H9 (cell line): ENCODE measurements at regions not wholly inside any gene's neighbourhood (a gene's known extent, or its start where the extent isn't known, plus 50 kb on each side); places are given as distances from the start of the nearest gene placed in this dataset.
"Not testable (repeated sequence)": the region's sequence is repeated elsewhere in the genome, so short reads cannot be mapped to it uniquely, and the experiment has no call there.

Experiments
- DNase-seq: peaks from one replicate; pipeline ENCODE4 v3.0.0-alpha.2; 2017
- H2AFZ ChIP-seq: one replicate; pipeline ENCODE4 v1.6.1; 2013; ENCODE audit warnings: mild to moderate bottlenecking, low read length, control low read depth, moderate library complexity
- H2AK5ac ChIP-seq: 2 replicates; pipeline ENCODE4 v1.6.1; 2013; ENCODE audit warnings: low read length, control low read depth, mixed read lengths; ENCODE audit not compliant: insufficient read length
- H2BK120ac ChIP-seq: one replicate; pipeline ENCODE4 v1.6.1; 2013; ENCODE audit warnings: low read depth, mild to moderate bottlenecking, low read length, control low read depth, inconsistent platforms; ENCODE audit not compliant: poor library complexity, severe bottlenecking
- H2BK12ac ChIP-seq: 2 replicates; pipeline ENCODE4 v1.6.1; 2013; ENCODE audit warnings: low read length, control low read depth, mixed read lengths, low read depth; ENCODE audit not compliant: insufficient read length
- H2BK15ac ChIP-seq: 2 replicates; pipeline ENCODE4 v1.6.1; 2013; ENCODE audit warnings: low read depth, low read length, control low read depth
- H2BK20ac ChIP-seq: one replicate; pipeline ENCODE4 v1.6.1; 2013; ENCODE audit warnings: low read depth, mild to moderate bottlenecking, low read length, control low read depth, inconsistent platforms; ENCODE audit not compliant: poor library complexity, severe bottlenecking
- H2BK5ac ChIP-seq: 2 replicates; pipeline ENCODE4 v1.6.1; 2013; ENCODE audit warnings: low read length, control low read depth, mixed read lengths; ENCODE audit not compliant: insufficient read length
- H3K14ac ChIP-seq: 2 replicates; pipeline ENCODE4 v1.6.1; 2013; ENCODE audit warnings: low read length, control low read depth; ENCODE audit not compliant: insufficient read depth
- H3K18ac ChIP-seq: 2 replicates; pipeline ENCODE4 v1.6.1; 2013; ENCODE audit warnings: low read depth, mild to moderate bottlenecking, mixed read lengths, low read length, control low read depth; ENCODE audit not compliant: insufficient read length
- H3K23ac ChIP-seq: 2 replicates; pipeline ENCODE4 v1.6.1; 2013; ENCODE audit warnings: low read length, control low read depth, mixed read lengths, low read depth; ENCODE audit not compliant: insufficient read length
- H3K23me2 ChIP-seq: 2 replicates; pipeline ENCODE4 v1.6.1; 2013; ENCODE audit warnings: low read depth, mild to moderate bottlenecking, mixed read lengths, low read length, control low read depth; ENCODE audit not compliant: insufficient read length, poor library complexity, severe bottlenecking
- H3K27ac ChIP-seq: 2 replicates; pipeline ENCODE4 v1.5.1; 2013; ENCODE audit warnings: low read length, control low read depth, mixed read lengths, low read depth; ENCODE audit not compliant: insufficient read length
- H3K27me3 ChIP-seq: 2 replicates; pipeline ENCODE4 v1.6.1; 2013; ENCODE audit warnings: low read length, control low read depth, inconsistent platforms; ENCODE audit not compliant: insufficient read depth
- H3K4ac ChIP-seq: 2 replicates; pipeline ENCODE4 v1.6.1; 2013; ENCODE audit warnings: low read depth, mild to moderate bottlenecking, control low read depth, inconsistent platforms, low read length, moderate library complexity
- H3K4me1 ChIP-seq: 2 replicates; pipeline ENCODE4 v1.6.1; 2013; ENCODE audit warnings: low read length, control low read depth, inconsistent platforms; ENCODE audit not compliant: insufficient read depth
- H3K4me2 ChIP-seq: 2 replicates; pipeline ENCODE4 v1.6.1; 2013; ENCODE audit warnings: low read length, control low read depth, mixed read lengths; ENCODE audit not compliant: insufficient read length, insufficient read depth
- H3K56ac ChIP-seq: 2 replicates; pipeline ENCODE4 v1.6.1; 2013; ENCODE audit warnings: low read depth, mild to moderate bottlenecking, mixed read lengths, low read length, control low read depth; ENCODE audit not compliant: insufficient read length
- H3K79me1 ChIP-seq: 2 replicates; pipeline ENCODE4 v1.6.1; 2013; ENCODE audit warnings: low read depth, mild to moderate bottlenecking, moderate library complexity, low read length, control low read depth, inconsistent platforms; ENCODE audit not compliant: insufficient read depth, poor library complexity, severe bottlenecking
- H3K79me2 ChIP-seq: 2 replicates; pipeline ENCODE4 v1.6.1; 2013; ENCODE audit warnings: low read length, control low read depth, inconsistent platforms; ENCODE audit not compliant: insufficient read depth
- H3K9ac ChIP-seq: 2 replicates; pipeline ENCODE4 v1.6.1; 2013; ENCODE audit warnings: low read length, control low read depth, mixed read lengths; ENCODE audit not compliant: insufficient read length; ENCODE audit errors: extremely low read depth
- H3K9me3 ChIP-seq: one replicate; pipeline ENCODE4 v1.6.1; 2013; ENCODE audit warnings: low read depth, low read length, inconsistent platforms; ENCODE audit not compliant: control insufficient read depth
- H3T11ph ChIP-seq: one replicate; pipeline ENCODE4 v1.6.1; 2013; ENCODE audit warnings: mild to moderate bottlenecking, low read length, control low read depth, inconsistent platforms
- H4K20me1 ChIP-seq: one replicate; pipeline ENCODE4 v1.6.1; 2013; ENCODE audit not compliant: control insufficient read depth, insufficient read length, insufficient read depth
- H4K5ac ChIP-seq: 2 replicates; pipeline ENCODE4 v1.6.1; 2013; ENCODE audit warnings: low read depth, mild to moderate bottlenecking, mixed read lengths, low read length, control low read depth; ENCODE audit not compliant: insufficient read length
- H4K8ac ChIP-seq: replicated peaks from 2 replicates; pipeline ENCODE4 v1.6.1; 2013; ENCODE audit warnings: low read length, control low read depth, mixed read lengths, low read depth; ENCODE audit not compliant: insufficient read length
- H4K91ac ChIP-seq: 2 replicates; pipeline ENCODE4 v1.6.1; 2013; ENCODE audit warnings: low read depth, mild to moderate bottlenecking, moderate library complexity, mixed read lengths, low read length, control low read depth; ENCODE audit not compliant: insufficient read length
- H3K27ac Mint-ChIP-seq, 3 experiments: 2 replicates in 2 of 3; 3 replicates in 1 of 3; pipeline ENCODE4 v1.8.0; 2020 to 2021; ENCODE audit warnings: mixed read lengths in 3 of 3, mild to moderate bottlenecking in 1 of 3, moderate library complexity in 1 of 3
- H3K27me3 Mint-ChIP-seq: 2 replicates; pipeline ENCODE4 v1.8.0; 2021; ENCODE audit warnings: low read depth, mild to moderate bottlenecking, moderate library complexity, mixed read lengths
- H3K36me3 Mint-ChIP-seq, 3 experiments: 2 replicates in 2 of 3; 3 replicates in 1 of 3; pipeline ENCODE4 v1.8.0; 2020 to 2021; ENCODE audit warnings: low read depth in 3 of 3, mixed read lengths in 3 of 3; ENCODE audit not compliant: insufficient read depth in 1 of 3
- H3K4me1 Mint-ChIP-seq, 2 experiments: 2 replicates each; pipeline ENCODE4 v1.8.0; 2020; ENCODE audit warnings: mixed read lengths in 2 of 2
- H3K4me3 Mint-ChIP-seq, 2 experiments: 2 replicates in 1 of 2; 3 replicates in 1 of 2; pipeline ENCODE4 v1.8.0; 2020 to 2021; ENCODE audit warnings: mild to moderate bottlenecking in 2 of 2, mixed read lengths in 2 of 2, moderate library complexity in 1 of 2
- H3K9me3 Mint-ChIP-seq, 2 experiments: 2 replicates in 1 of 2; 3 replicates in 1 of 2; pipeline ENCODE4 v1.8.0; 2020; ENCODE audit warnings: mild to moderate bottlenecking in 2 of 2, mixed read lengths in 2 of 2, moderate library complexity in 1 of 2
- WGBS: extraction: QIAGEN DNeasy Blood & Tissue Kit; methylation state at CpG from one replicate; pipeline ENCODE4 v1.1.7; 2013; ENCODE audit warnings: missing lambda C conversion rate, low lambda C conversion rate, mixed read lengths; ENCODE audit not compliant: insufficient read length; ENCODE audit errors: extremely low coverage; 5-methylcytosine and 5-hydroxymethylcytosine counted together

DNA sequence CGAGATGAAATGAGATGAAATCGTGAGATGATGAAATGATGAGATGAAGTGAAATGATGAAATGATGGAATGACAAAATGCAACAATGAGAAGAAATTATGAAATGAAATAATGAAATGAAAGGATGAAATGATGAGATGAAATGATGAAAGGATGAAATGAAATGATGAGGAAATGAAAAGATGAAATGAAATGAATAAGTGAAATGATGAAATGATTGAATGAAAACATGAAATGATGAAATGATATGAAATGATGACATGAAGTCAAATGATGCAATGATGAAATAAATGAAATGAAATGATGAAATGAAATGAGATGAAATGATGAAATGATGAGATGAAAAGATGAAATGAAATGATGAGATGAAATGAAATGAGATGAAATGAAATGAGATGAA lies 467.7 kb downstream of the FAM72C start:
- not testable (repeated sequence) for H3K4me3 Mint-ChIP-seq, H3K4ac ChIP-seq, H3K4me2 ChIP-seq, H3K18ac ChIP-seq, H3K27me3 ChIP-seq, H3K27ac Mint-ChIP-seq, H3K79me1 ChIP-seq, H3K79me2 ChIP-seq, DNase-seq, H3K9me3 ChIP-seq, H2BK15ac ChIP-seq, H3K23ac ChIP-seq, H3T11ph ChIP-seq, H3K4me1 ChIP-seq, H4K91ac ChIP-seq, H2BK20ac ChIP-seq, H2BK12ac ChIP-seq, H2BK120ac ChIP-seq, H3K56ac ChIP-seq, H3K14ac ChIP-seq, H4K8ac ChIP-seq, H4K20me1 ChIP-seq, H3K27ac ChIP-seq, H3K4me1 Mint-ChIP-seq, H2AFZ ChIP-seq, H4K5ac ChIP-seq, H3K23me2 ChIP-seq, H2AK5ac ChIP-seq, H2BK5ac ChIP-seq, H3K9ac ChIP-seq
- WGBS: no CpG with 5 or more reads among the region's 2 CpGs
- peaks cover 26 to 29% of the 10 kb centered on the region in 2 experiments for H3K9me3 Mint-ChIP-seq
- H3K27me3 Mint-ChIP-seq: peaks cover 21% of the 10 kb centered on the region
- H3K36me3 Mint-ChIP-seq: peaks cover 10 to 18% (median 17%) of the 10 kb centered on the region in 3 experiments; a peak in 6 of 7 replicates

DNA sequence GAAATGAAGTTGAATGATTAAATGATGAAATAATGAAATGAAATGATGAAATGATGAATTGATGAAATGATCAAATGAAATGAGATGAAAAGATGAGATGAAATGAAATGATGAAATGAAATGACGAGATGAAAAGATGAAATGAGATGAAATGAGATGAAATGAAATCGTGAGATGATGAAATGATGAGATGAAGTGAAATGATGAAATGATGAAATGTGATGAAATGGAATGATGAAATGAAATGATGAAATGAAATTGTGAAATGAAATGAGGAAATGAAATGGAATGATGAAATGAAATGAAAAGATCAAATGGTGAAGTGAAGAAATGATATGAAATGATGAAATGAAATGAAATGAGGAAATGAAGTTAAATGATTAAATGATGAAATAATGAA lies 468.7 kb downstream of the FAM72C start:
- H3K79me1 ChIP-seq, H2AK5ac ChIP-seq, H4K91ac ChIP-seq, H2BK5ac ChIP-seq, H3K4me3 Mint-ChIP-seq, H3K23me2 ChIP-seq, H4K5ac ChIP-seq, H3K4me1 ChIP-seq, H3K27ac ChIP-seq, H3K9me3 ChIP-seq, H3K79me2 ChIP-seq, H2BK12ac ChIP-seq, H3K4me1 Mint-ChIP-seq, DNase-seq, H3K27ac Mint-ChIP-seq, H3K27me3 ChIP-seq, H2BK15ac ChIP-seq, H3K14ac ChIP-seq, H4K8ac ChIP-seq, H2BK120ac ChIP-seq, H3K18ac ChIP-seq, H3K56ac ChIP-seq, H2AFZ ChIP-seq, H3K4ac ChIP-seq, H3T11ph ChIP-seq, H3K23ac ChIP-seq, H3K4me2 ChIP-seq, H2BK20ac ChIP-seq, H4K20me1 ChIP-seq, H3K9ac ChIP-seq: not testable (repeated sequence)
- whole genome bisulfite sequencing: 100% methylated on average over 1 of the region's 2 CpGs
- peaks cover 10 to 18% (median 17%) of the 10 kb centered on the region in 3 experiments; a peak in 6 of 7 replicates for H3K36me3 Mint-ChIP-seq
- peaks cover 22% of the 10 kb centered on the region for H3K27me3 Mint-ChIP-seq
- peaks cover 26 to 29% of the 10 kb centered on the region in 2 experiments for H3K9me3 Mint-ChIP-seq
